ENCODE measurements at regions not wholly inside any gene's neighbourhood (a gene's known extent, or its start where the extent isn't known, plus 50 kb on each side); places are given as distances from the start of the nearest gene placed in this dataset.

- H4K20me1 ChIP-seq (ENCODE audit: control insufficient read depth, extremely low read depth, insufficient read depth, low read length) = no peaks in the 10 kb centered on the region
- no peak overlapping the region for H3K4me2 ChIP-seq (ENCODE audit: control insufficient read depth, extremely low read depth, insufficient read depth, low read depth, low read length)
- no peaks in the 10 kb centered on the region for H3K9me3 ChIP-seq (ENCODE audit: control insufficient read depth, low read depth, low read length)
- no peak overlapping the region for H3K4me3 ChIP-seq (ENCODE audit: control insufficient read depth in 2 of 3, extremely low read depth in 1 of 3, insufficient read depth in 2 of 3, low read depth in 1 of 3, low read length in 3 of 3)
- no peaks in the 10 kb centered on the region for H3K4me1 ChIP-seq (ENCODE audit: control insufficient read depth, extremely low read depth, insufficient read depth, low read length)
- no peak overlapping the region for H2AFZ ChIP-seq (ENCODE audit: control insufficient read depth, low read length)
- no peak for TF ChIP-seq CTCF (optimal IDR thresholded peaks at IDR 0.05 in 1 of 3, IDR thresholded peaks at IDR 0.05 in 1 of 3, conservative IDR thresholded peaks at IDR 0.05 in 1 of 3; ENCODE audit: extremely low read depth in 1 of 3, insufficient read depth in 2 of 3, low read length in 3 of 3)
- no peak for TF ChIP-seq EZH2 (IDR thresholded peaks at IDR 0.05; ENCODE audit: low read length)
- dilution Hi-C loops (cut with MboI; ENCODE audit: extremely low pct_ligation_motif_present, low sequenced_read_pairs) = no loop called here
- H3K79me2 ChIP-seq (ENCODE audit: control insufficient read depth, insufficient read depth, low read length) = no peaks in the 10 kb centered on the region
- DNase-seq (ENCODE audit: low read depth, low spot score) (no peak), FAIRE-seq (no peak)
- no peaks in the 10 kb centered on the region for H3K27me3 ChIP-seq (ENCODE audit: control insufficient read depth, extremely low read depth, insufficient read depth, low read length)
- no peaks in the 10 kb centered on the region for H3K36me3 ChIP-seq (ENCODE audit: control insufficient read depth in 2 of 2, extremely low read depth in 1 of 2, insufficient read depth in 2 of 2, low read length in 2 of 2)
- no peak overlapping the region for H3K27ac ChIP-seq (ENCODE audit: control insufficient read depth, insufficient read depth, low read length)
- no peaks in the 10 kb centered on the region for H3K9me1 ChIP-seq (ENCODE audit: control insufficient read depth, extremely low read depth, insufficient read depth, low read length)
- no peak overlapping the region for H3K9ac ChIP-seq (ENCODE audit: control insufficient read depth, extremely low read depth, insufficient read depth, low read length)
These were observed 123.3 kb upstream of the LSM8 start for GRCh38 chr7:118060692-118061091.

GRCh38 chr7:118061386-118061785, 122.6 kb upstream of the LSM8 start:
- no peak overlapping the region for H3K4me3 ChIP-seq (ENCODE audit: control insufficient read depth in 2 of 3, extremely low read depth in 1 of 3, insufficient read depth in 2 of 3, low read depth in 1 of 3, low read length in 3 of 3)
- H4K20me1 ChIP-seq (ENCODE audit: control insufficient read depth, extremely low read depth, insufficient read depth, low read length) = no peaks in the 10 kb centered on the region
- FAIRE-seq (no peak), DNase-seq (ENCODE audit: low read depth, low spot score) (no peak)
- no peaks in the 10 kb centered on the region for H3K9me3 ChIP-seq (ENCODE audit: control insufficient read depth, low read depth, low read length)
- TF ChIP-seq CTCF (optimal IDR thresholded peaks at IDR 0.05 in 1 of 3, IDR thresholded peaks at IDR 0.05 in 1 of 3, conservative IDR thresholded peaks at IDR 0.05 in 1 of 3; ENCODE audit: extremely low read depth in 1 of 3, insufficient read depth in 2 of 3, low read length in 3 of 3) = no peak
- TF ChIP-seq EZH2 (IDR thresholded peaks at IDR 0.05; ENCODE audit: low read length) = no peak
- no peaks in the 10 kb centered on the region for H3K79me2 ChIP-seq (ENCODE audit: control insufficient read depth, insufficient read depth, low read length)
- H3K36me3 ChIP-seq (ENCODE audit: control insufficient read depth in 2 of 2, extremely low read depth in 1 of 2, insufficient read depth in 2 of 2, low read length in 2 of 2) = no peaks in the 10 kb centered on the region
- H3K27me3 ChIP-seq (ENCODE audit: control insufficient read depth, extremely low read depth, insufficient read depth, low read length) = no peaks in the 10 kb centered on the region
- H3K4me1 ChIP-seq (ENCODE audit: control insufficient read depth, extremely low read depth, insufficient read depth, low read length) = no peaks in the 10 kb centered on the region
- dilution Hi-C loops (cut with MboI; ENCODE audit: extremely low pct_ligation_motif_present, low sequenced_read_pairs) = no loop called here
- H3K27ac ChIP-seq (ENCODE audit: control insufficient read depth, insufficient read depth, low read length) = no peak overlapping the region
- H3K9ac ChIP-seq (ENCODE audit: control insufficient read depth, extremely low read depth, insufficient read depth, low read length) = no peak overlapping the region
- H2AFZ ChIP-seq (ENCODE audit: control insufficient read depth, low read length) = no peak overlapping the region
- H3K4me2 ChIP-seq (ENCODE audit: control insufficient read depth, extremely low read depth, insufficient read depth, low read depth, low read length) = no peak overlapping the region
- no peaks in the 10 kb centered on the region for H3K9me1 ChIP-seq (ENCODE audit: control insufficient read depth, extremely low read depth, insufficient read depth, low read length)

All from keratinocyte (primary cell).